Fibroblast of lung (primary cell): ENCODE measurements at regions not wholly inside any gene's neighbourhood (a gene's known extent, or its start where the extent isn't known, plus 50 kb on each side); places are given as distances from the start of the nearest gene placed in this dataset.

ENCODE experiments used
- DNase-seq, 2 donors: peaks; one replicate each; pipeline versions ENCODE4 v3.0.0 to v3.0.0-alpha.2; 2010; ENCODE audit warnings: low read depth in 2 of 2
- H2AFZ ChIP-seq: 2 replicates; pipeline ENCODE4 v1.5.1; 2012; ENCODE audit warnings: low read length, control low read depth, inconsistent platforms
- H3K27ac ChIP-seq: 2 replicates; pipeline ENCODE4 v1.5.1; 2011; ENCODE audit warnings: low read length, control low read depth; ENCODE audit not compliant: insufficient read depth
- H3K27me3 ChIP-seq: 2 replicates; pipeline ENCODE4 v1.5.1; 2011; ENCODE audit warnings: mild to moderate bottlenecking, low read length; ENCODE audit not compliant: control insufficient read depth, insufficient read depth
- H3K36me3 ChIP-seq: 2 replicates; pipeline ENCODE4 v1.5.1; 2011; ENCODE audit warnings: low read length; ENCODE audit not compliant: control insufficient read depth, insufficient read depth
- H3K4me1 ChIP-seq: 2 replicates; pipeline ENCODE4 v1.5.1; 2011; ENCODE audit warnings: low read length; ENCODE audit not compliant: control insufficient read depth, insufficient read depth; ENCODE audit errors: extremely low read depth
- H3K4me2 ChIP-seq: 2 replicates; pipeline ENCODE4 v1.5.1; 2011; ENCODE audit warnings: low read length, control low read depth; ENCODE audit not compliant: insufficient read depth; ENCODE audit errors: extremely low read depth
- H3K4me3 ChIP-seq, 4 experiments: fragments of 200-600 bp in 1 of 4; sonication (generic) in 1 of 4; replicated peaks in 1 of 4; 2 replicates each; pipeline ENCODE4 v1.5.1; 2011 to 2016; ENCODE audit warnings: low read length in 4 of 4, low read depth in 3 of 4, mild to moderate bottlenecking in 3 of 4, control low read depth in 2 of 4, inconsistent platforms in 1 of 4, mixed read lengths in 1 of 4; ENCODE audit not compliant: insufficient read depth in 1 of 4; ENCODE audit errors: control extremely low read depth in 1 of 4
- H3K79me2 ChIP-seq: 2 replicates; pipeline ENCODE4 v1.5.1; 2012; ENCODE audit warnings: mild to moderate bottlenecking, low read length, inconsistent platforms; ENCODE audit not compliant: control insufficient read depth, insufficient read depth
- H3K9ac ChIP-seq: 2 replicates; pipeline ENCODE4 v1.5.1; 2011; ENCODE audit warnings: mild to moderate bottlenecking, low read length, control low read depth; ENCODE audit not compliant: insufficient read depth
- H3K9me3 ChIP-seq: 2 replicates; pipeline ENCODE4 v1.5.1; 2012; ENCODE audit warnings: low read depth, low read length; ENCODE audit not compliant: control insufficient read depth, insufficient read depth
- H4K20me1 ChIP-seq: 2 replicates; pipeline ENCODE4 v1.5.1; 2011; ENCODE audit warnings: low read length; ENCODE audit not compliant: control insufficient read depth, insufficient read depth; ENCODE audit errors: extremely low read depth
- EZH2 ChIP-seq: IDR thresholded peaks from 2 replicates; pipeline ENCODE4 v1.5.1; 2012; ENCODE audit warnings: low read length, control low read depth, mild to moderate bottlenecking; ENCODE audit errors: missing control alignments
- TF ChIP-seq, protein P1 (sequence below), 2 donors: IDR thresholded peaks in 1 of 2; conservative IDR thresholded peaks in 1 of 2; 1 replicate in 1 of 2; 2 replicates in 1 of 2; pipeline ENCODE4 v1.5.1; 2011 to 2012; ENCODE audit warnings: low read length in 2 of 2, control low read depth in 1 of 2, inconsistent platforms in 1 of 2, low read depth in 1 of 2, mild to moderate bottlenecking in 1 of 2

DNA sequence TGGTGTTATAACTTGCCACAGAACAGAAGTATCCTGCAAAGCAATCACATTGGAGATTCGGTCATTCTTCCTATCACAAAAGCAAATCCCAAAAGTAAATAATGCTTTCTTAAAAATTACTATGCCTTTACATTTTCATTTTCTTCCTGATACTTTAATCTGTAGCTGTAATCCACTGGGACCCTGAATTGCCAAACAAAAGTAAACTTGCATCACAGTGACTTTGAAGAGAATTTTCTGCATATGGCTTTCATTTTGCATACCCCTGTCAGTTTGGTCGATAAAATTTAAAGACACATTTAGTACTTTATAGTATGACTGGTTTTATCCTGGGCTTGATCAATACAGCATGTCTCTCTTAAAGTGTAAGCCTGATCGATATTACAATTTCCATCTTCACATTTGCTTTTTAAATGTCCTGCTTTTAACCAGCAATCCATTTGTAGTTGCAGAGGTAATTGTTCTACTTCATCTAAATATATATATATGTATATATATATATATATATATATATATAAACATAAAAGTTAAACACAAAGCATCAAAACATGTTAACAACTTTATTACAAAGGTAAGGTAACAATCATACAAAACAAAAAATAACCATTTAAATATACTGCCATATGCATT is 53.7 kb upstream of the PLEKHA5 start:
- H3K27me3 ChIP-seq, result no peaks in the 10 kb centered on the region
- no peaks in the 10 kb centered on the region for H3K4me1 ChIP-seq
- H2AFZ ChIP-seq, result no peak overlapping the region

More for the DNA sequence above, 53.7 kb upstream of the PLEKHA5 start:
- DNase-seq, result no peak
- H3K9ac ChIP-seq, result no peak overlapping the region
- H3K36me3 ChIP-seq, result no peaks in the 10 kb centered on the region
- no peaks in the 10 kb centered on the region for H4K20me1 ChIP-seq
- no peak overlapping the region for H3K4me3 ChIP-seq
- no peak overlapping the region for H3K27ac ChIP-seq
- no peaks in the 10 kb centered on the region for H3K79me2 ChIP-seq
- no peaks in the 10 kb centered on the region for H3K9me3 ChIP-seq
- TF ChIP-seq, protein P1, sequence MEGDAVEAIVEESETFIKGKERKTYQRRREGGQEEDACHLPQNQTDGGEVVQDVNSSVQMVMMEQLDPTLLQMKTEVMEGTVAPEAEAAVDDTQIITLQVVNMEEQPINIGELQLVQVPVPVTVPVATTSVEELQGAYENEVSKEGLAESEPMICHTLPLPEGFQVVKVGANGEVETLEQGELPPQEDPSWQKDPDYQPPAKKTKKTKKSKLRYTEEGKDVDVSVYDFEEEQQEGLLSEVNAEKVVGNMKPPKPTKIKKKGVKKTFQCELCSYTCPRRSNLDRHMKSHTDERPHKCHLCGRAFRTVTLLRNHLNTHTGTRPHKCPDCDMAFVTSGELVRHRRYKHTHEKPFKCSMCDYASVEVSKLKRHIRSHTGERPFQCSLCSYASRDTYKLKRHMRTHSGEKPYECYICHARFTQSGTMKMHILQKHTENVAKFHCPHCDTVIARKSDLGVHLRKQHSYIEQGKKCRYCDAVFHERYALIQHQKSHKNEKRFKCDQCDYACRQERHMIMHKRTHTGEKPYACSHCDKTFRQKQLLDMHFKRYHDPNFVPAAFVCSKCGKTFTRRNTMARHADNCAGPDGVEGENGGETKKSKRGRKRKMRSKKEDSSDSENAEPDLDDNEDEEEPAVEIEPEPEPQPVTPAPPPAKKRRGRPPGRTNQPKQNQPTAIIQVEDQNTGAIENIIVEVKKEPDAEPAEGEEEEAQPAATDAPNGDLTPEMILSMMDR (conservative IDR thresholded peaks at IDR 0.05 in 1 of 2, IDR thresholded peaks at IDR 0.05 in 1 of 2; ENCODE audit: low read depth in 1 of 2, low read length in 2 of 2), result no peak
- TF ChIP-seq EZH2, result no peak
- no peak overlapping the region for H3K4me2 ChIP-seq
